Endothelial cell of umbilical vein (primary cell): ENCODE measurements at regions not wholly inside any gene's neighbourhood (a gene's known extent, or its start where the extent isn't known, plus 50 kb on each side); places are given as distances from the start of the nearest gene placed in this dataset.

Experiments used
- BruUV-seq: library from RNA; stranded (reverse); fragments of 400-500 nt; replicated peaks from 2 replicates; lab custom pipeline; 2021; lab: Mats Ljungman, UMichigan
- CTCF ChIA-PET: fragments of 300-600, 350-600 bp; sonication (Branson Sonifier 250); formaldehyde crosslinking; loops from one replicate; lab custom pipeline; 2021; ENCODE audit warnings: antibody characterized with exemption, inconsistent platforms; lab: Charles Lee
- POLR2A ChIA-PET: fragments of 300-600, 350-600 bp; sonication (Branson Sonifier 250); formaldehyde crosslinking; loops from one replicate; lab custom pipeline; 2021; ENCODE audit warnings: antibody characterized with exemption, inconsistent platforms; lab: Charles Lee
- DNase-seq: peaks from one replicate; pipeline ENCODE4 v3.0.0-alpha.2; 2011; ENCODE audit warnings: low read depth, low spot score
- FAIRE-seq: peaks from 2 replicates; lab custom pipeline; 2011; peaks lifted over from hg19 to GRCh38; lab: Jason Lieb, UNC
- H2AFZ ChIP-seq: 2 replicates; pipeline ENCODE4 v1.6.0; 2012; ENCODE audit warnings: low read depth, low read length, control low read depth, inconsistent platforms
- H3K27ac ChIP-seq: 2 replicates; pipeline ENCODE4 v1.5.1; 2011; ENCODE audit warnings: low read depth, mild to moderate bottlenecking, control low read depth, low read length, moderate library complexity; ENCODE audit not compliant: insufficient read depth
- H3K27me3 ChIP-seq, 2 experiments: 2 replicates each; pipeline versions ENCODE4 v1.6.0 to v1.6.1; 2011; ENCODE audit warnings: low read length in 2 of 2, mixed read lengths in 1 of 2; ENCODE audit not compliant: control insufficient read depth in 2 of 2, insufficient read depth in 2 of 2
- H3K36me3 ChIP-seq, 2 experiments: 2 replicates in 1 of 2; 3 replicates in 1 of 2; pipeline ENCODE4 v1.5.1; 2011; ENCODE audit warnings: low read length in 2 of 2, mild to moderate bottlenecking in 1 of 2, moderate library complexity in 1 of 2; ENCODE audit not compliant: control insufficient read depth in 2 of 2, insufficient read depth in 2 of 2; ENCODE audit errors: extremely low read depth in 1 of 2
- H3K4me1 ChIP-seq: 3 replicates; pipeline ENCODE4 v1.5.1; 2011; ENCODE audit warnings: mild to moderate bottlenecking, low read length; ENCODE audit not compliant: control insufficient read depth, insufficient read depth; ENCODE audit errors: extremely low read depth
- H3K4me2 ChIP-seq: 2 replicates; pipeline ENCODE4 v1.6.1; 2011; ENCODE audit warnings: low read length, control low read depth, mixed read lengths; ENCODE audit not compliant: insufficient read depth
- H3K4me3 ChIP-seq, 3 experiments: fragments of 200-600 bp in 1 of 3; sonication (generic), shearing (Covaris generic) in 1 of 3; replicated peaks in 1 of 3; 2 replicates each; pipeline ENCODE4 v1.5.1; 2011 to 2016; ENCODE audit warnings: control low read depth in 3 of 3, low read length in 3 of 3, mild to moderate bottlenecking in 2 of 3, inconsistent platforms in 1 of 3, low read depth in 1 of 3, moderate library complexity in 1 of 3; ENCODE audit not compliant: insufficient read depth in 1 of 3
- H3K79me2 ChIP-seq: 2 replicates; pipeline ENCODE4 v1.6.0; 2012; ENCODE audit warnings: low read length, inconsistent platforms; ENCODE audit not compliant: control insufficient read depth, insufficient read depth
- H3K9ac ChIP-seq: replicated peaks from 2 replicates; pipeline ENCODE3; 2011; ENCODE audit warnings: low read length, control low read depth; ENCODE audit not compliant: insufficient read depth; ENCODE audit errors: extremely low read depth
- H3K9me1 ChIP-seq: replicated peaks from 3 replicates; pipeline ENCODE4 v1.6.0; 2011; ENCODE audit warnings: mild to moderate bottlenecking, low read length; ENCODE audit not compliant: control insufficient read depth, insufficient read depth; ENCODE audit errors: extremely low read depth
- H3K9me3 ChIP-seq: replicated peaks from 2 replicates; pipeline ENCODE4 v1.5.1; 2012; ENCODE audit warnings: low read length, inconsistent platforms; ENCODE audit not compliant: control insufficient read depth, insufficient read depth
- H4K20me1 ChIP-seq: replicated peaks from 2 replicates; pipeline ENCODE3; 2011; ENCODE audit warnings: mild to moderate bottlenecking, low read length; ENCODE audit not compliant: control insufficient read depth, insufficient read depth; ENCODE audit errors: extremely low read depth
- EZH2 ChIP-seq: IDR thresholded peaks from 2 replicates; pipeline ENCODE4 v1.6.1; 2012; ENCODE audit warnings: borderline replicate concordance, low read depth, mild to moderate bottlenecking, moderate library complexity, low read length, inconsistent platforms; ENCODE audit not compliant: severe bottlenecking
- FOS ChIP-seq: IDR thresholded peaks from 2 replicates; pipeline ENCODE4 v1.6.1; 2011; ENCODE audit warnings: mild to moderate bottlenecking, low read length, moderate library complexity, borderline replicate concordance; ENCODE audit not compliant: insufficient read depth
- GATA2 ChIP-seq: IDR thresholded peaks from 2 replicates; pipeline ENCODE4 v1.7.0; 2011; ENCODE audit warnings: low read depth, mild to moderate bottlenecking, moderate library complexity, mixed read lengths, low read length; ENCODE audit not compliant: insufficient read length, insufficient read depth
- JUN ChIP-seq: IDR thresholded peaks from 2 replicates; pipeline ENCODE4 v1.6.1; 2011; ENCODE audit warnings: borderline replicate concordance, low read depth; ENCODE audit not compliant: insufficient read length, insufficient read depth
- MYC ChIP-seq: IDR thresholded peaks from one replicate; pipeline ENCODE4 v1.6.1; 2011; ENCODE audit warnings: mild to moderate bottlenecking, low read depth, low read length
- POLR2A ChIP-seq: IDR thresholded peaks from 2 replicates; pipeline ENCODE4 v1.6.1; 2012; ENCODE audit warnings: low read depth, mild to moderate bottlenecking, control low read depth, low read length
- POLR2AphosphoS5 ChIP-seq: IDR thresholded peaks from 2 replicates; pipeline ENCODE4 v1.6.1; 2012; ENCODE audit warnings: low read depth, mild to moderate bottlenecking, control low read depth, low read length, moderate library complexity; ENCODE audit not compliant: insufficient read depth
- dilution Hi-C: fragments of 300-500 bp; cut with MboI; formaldehyde crosslinking; loops from one replicate; pipeline ENCODE4 v1.15.0; 2019; ENCODE audit warnings: low sequenced_read_pairs; ENCODE audit not compliant: extremely low pct_ligation_motif_present
- intact Hi-C: fragments of 100-400 bp; cut with micrococcal nuclease; formaldehyde crosslinking; loops from one replicate; pipeline ENCODE4 v1.10.0; 2022
- TF ChIP-seq, protein P1 (sequence below): IDR thresholded peaks from 2 replicates; pipeline ENCODE4 v1.6.1; 2011; ENCODE audit not compliant: insufficient read depth, insufficient read length
- TF ChIP-seq, protein P2 (sequence below), 2 donors: IDR thresholded peaks; 1 replicate in 1 of 2; 2 replicates in 1 of 2; pipeline ENCODE4 v1.5.1; 2011; ENCODE audit warnings: low read length in 2 of 2, mild to moderate bottlenecking in 2 of 2, moderate library complexity in 2 of 2, control low read depth in 1 of 2, inconsistent platforms in 1 of 2, low read depth in 1 of 2; ENCODE audit not compliant: insufficient read depth in 1 of 2; ENCODE audit errors: extremely low read depth in 1 of 2

DNA sequence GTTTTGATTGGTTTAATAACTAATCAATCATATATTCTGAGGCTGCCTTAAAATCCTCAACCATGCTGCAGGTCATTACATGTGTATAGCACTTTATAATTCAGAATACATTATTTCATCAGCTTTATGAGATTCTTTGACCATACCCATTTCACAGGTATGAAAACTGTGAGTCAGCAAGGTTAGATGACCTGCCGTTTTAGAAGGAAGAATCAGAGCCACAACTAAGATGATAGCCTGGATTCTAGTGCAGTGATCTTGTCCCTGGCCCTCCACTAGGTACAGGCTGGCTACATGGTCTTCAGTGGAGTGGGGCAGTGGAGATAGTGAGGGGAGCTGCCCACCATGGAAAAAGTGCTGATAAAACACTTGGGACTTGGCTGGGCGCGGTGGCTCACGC, 154.4 kb upstream of the MAX start:
- no TSS peak for BruUV-seq
- H3K79me2 ChIP-seq = no peaks in the 10 kb centered on the region
- H2AFZ ChIP-seq = no peak overlapping the region
- H3K4me3 ChIP-seq = no peak overlapping the region
- ChIA-PET POLR2A (no interaction called here), CTCF (no interaction called here)
- H3K9me3 ChIP-seq = no peaks in the 10 kb centered on the region
- dilution Hi-C loops (no loop called here), intact Hi-C loops (loop anchor here (5.0 kb wide), 1 partner anchor 154 kb away; the partner anchor contains the start of gene MAX)
- H3K27ac ChIP-seq = no peak overlapping the region
- H3K27me3 ChIP-seq = no peaks in the 10 kb centered on the region
- FAIRE-seq (no peak), DNase-seq (no peak)
- H3K9ac ChIP-seq = no peak overlapping the region
- H3K4me2 ChIP-seq = no peak overlapping the region
- no peak for TF ChIP-seq POLR2AphosphoS5
- TF ChIP-seq, protein P1, sequence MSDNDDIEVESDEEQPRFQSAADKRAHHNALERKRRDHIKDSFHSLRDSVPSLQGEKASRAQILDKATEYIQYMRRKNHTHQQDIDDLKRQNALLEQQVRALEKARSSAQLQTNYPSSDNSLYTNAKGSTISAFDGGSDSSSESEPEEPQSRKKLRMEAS = no peak
- TF ChIP-seq MYC = no peak
- no peak for TF ChIP-seq POLR2A
- no peak for TF ChIP-seq GATA2
- no peak for TF ChIP-seq JUN
- TF ChIP-seq, protein P2, sequence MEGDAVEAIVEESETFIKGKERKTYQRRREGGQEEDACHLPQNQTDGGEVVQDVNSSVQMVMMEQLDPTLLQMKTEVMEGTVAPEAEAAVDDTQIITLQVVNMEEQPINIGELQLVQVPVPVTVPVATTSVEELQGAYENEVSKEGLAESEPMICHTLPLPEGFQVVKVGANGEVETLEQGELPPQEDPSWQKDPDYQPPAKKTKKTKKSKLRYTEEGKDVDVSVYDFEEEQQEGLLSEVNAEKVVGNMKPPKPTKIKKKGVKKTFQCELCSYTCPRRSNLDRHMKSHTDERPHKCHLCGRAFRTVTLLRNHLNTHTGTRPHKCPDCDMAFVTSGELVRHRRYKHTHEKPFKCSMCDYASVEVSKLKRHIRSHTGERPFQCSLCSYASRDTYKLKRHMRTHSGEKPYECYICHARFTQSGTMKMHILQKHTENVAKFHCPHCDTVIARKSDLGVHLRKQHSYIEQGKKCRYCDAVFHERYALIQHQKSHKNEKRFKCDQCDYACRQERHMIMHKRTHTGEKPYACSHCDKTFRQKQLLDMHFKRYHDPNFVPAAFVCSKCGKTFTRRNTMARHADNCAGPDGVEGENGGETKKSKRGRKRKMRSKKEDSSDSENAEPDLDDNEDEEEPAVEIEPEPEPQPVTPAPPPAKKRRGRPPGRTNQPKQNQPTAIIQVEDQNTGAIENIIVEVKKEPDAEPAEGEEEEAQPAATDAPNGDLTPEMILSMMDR (IDR thresholded peaks at IDR 0.05; ENCODE audit: extremely low read depth in 1 of 2, insufficient read depth in 1 of 2, low read depth in 1 of 2, low read length in 2 of 2) = no peak
- no peak for TF ChIP-seq FOS
- no peak for TF ChIP-seq EZH2
- H3K9me1 ChIP-seq = no peaks in the 10 kb centered on the region
- H3K36me3 ChIP-seq = no peaks in the 10 kb centered on the region
- peaks cover 28% of the 10 kb centered on the region for H3K4me1 ChIP-seq
- no peaks in the 10 kb centered on the region for H4K20me1 ChIP-seq
